Hepatocyte (in vitro differentiated cells): ENCODE measurements at regions not wholly inside any gene's neighbourhood (a gene's known extent, or its start where the extent isn't known, plus 50 kb on each side); places are given as distances from the start of the nearest gene placed in this dataset.

Source experiments
- DNase-seq: peaks from one replicate; pipeline ENCODE4 v3.0.0-alpha.2; 2016; ENCODE audit warnings: low spot score
- H2AFZ ChIP-seq: fragments of 200-600 bp; sonication (generic); 2 replicates; pipeline ENCODE4 v1.6.0; 2016; ENCODE audit warnings: antibody characterized with exemption, mild to moderate bottlenecking
- H3K27ac ChIP-seq: fragments of 200-600 bp; sonication (generic); 2 replicates; pipeline ENCODE4 v1.5.1; 2016; ENCODE audit warnings: mild to moderate bottlenecking
- H3K27me3 ChIP-seq: fragments of 200-600 bp; sonication (generic); 2 replicates; pipeline ENCODE4 v1.6.1; 2016
- H3K36me3 ChIP-seq: fragments of 200-600 bp; sonication (generic); replicated peaks from 2 replicates; pipeline ENCODE4 v1.5.1; 2016; ENCODE audit warnings: low read depth; ENCODE audit not compliant: insufficient read depth
- H3K4me1 ChIP-seq: fragments of 200-600 bp; sonication (generic); 2 replicates; pipeline ENCODE4 v1.5.1; 2016; ENCODE audit warnings: mild to moderate bottlenecking, moderate library complexity; ENCODE audit not compliant: insufficient read depth
- H3K4me2 ChIP-seq: fragments of 200-600 bp; sonication (generic); 2 replicates; pipeline ENCODE4 v1.6.0; 2016
- H3K4me3 ChIP-seq: fragments of 200-600 bp; sonication (generic); 2 replicates; pipeline ENCODE4 v1.5.1; 2016; ENCODE audit warnings: mild to moderate bottlenecking
- H3K79me2 ChIP-seq: fragments of 200-600 bp; sonication (generic); 2 replicates; pipeline ENCODE4 v1.6.0; 2017; ENCODE audit warnings: mild to moderate bottlenecking
- H3K9me2 ChIP-seq: fragments of 200-600 bp; sonication (generic); replicated peaks from 2 replicates; pipeline ENCODE4 v1.6.0; 2017; ENCODE audit warnings: mild to moderate bottlenecking; ENCODE audit not compliant: insufficient read depth
- H3K9me3 ChIP-seq: fragments of 200-600 bp; sonication (generic); 2 replicates; pipeline ENCODE4 v1.5.1; 2016; ENCODE audit warnings: low read depth, mild to moderate bottlenecking
- H4K20me1 ChIP-seq: fragments of 200-600 bp; sonication (generic); 2 replicates; pipeline ENCODE4 v1.6.0; 2016; ENCODE audit warnings: mild to moderate bottlenecking; ENCODE audit not compliant: insufficient read depth, poor library complexity, severe bottlenecking
- CTCF ChIP-seq: fragments of 200-600 bp; sonication (generic); IDR thresholded peaks from 2 replicates; pipeline ENCODE4 v1.5.1; 2016; ENCODE audit warnings: antibody characterized with exemption, mild to moderate bottlenecking; ENCODE audit not compliant: poor library complexity
- EZH2 ChIP-seq: fragments of 200-600 bp; sonication (generic); IDR thresholded peaks from 2 replicates; pipeline ENCODE4 v1.6.1; 2016; ENCODE audit warnings: antibody characterized with exemption, mild to moderate bottlenecking, borderline replicate concordance
- EZH2phosphoT487 ChIP-seq: fragments of 200-600 bp; sonication (generic); IDR thresholded peaks from one replicate; pipeline ENCODE4 v1.6.1; 2018; ENCODE audit warnings: antibody characterized with exemption, mild to moderate bottlenecking, low read depth, moderate library complexity; ENCODE audit not compliant: unreplicated experiment, severe bottlenecking
- WGBS: methylation state at CpG from one replicate; pipeline ENCODE4 v1.1.6; 2016; ENCODE audit warnings: low lambda C conversion rate; ENCODE audit errors: missing lambda C conversion rate; 5-methylcytosine and 5-hydroxymethylcytosine counted together

GRCh38 chr3:81886081-81886480 is 124.6 kb upstream of the GBE1 start:
- TF ChIP-seq EZH2 (no peak), EZH2phosphoT487 (no peak), CTCF (no peak)
- no peak overlapping the region for H3K27ac ChIP-seq
- H3K4me2 ChIP-seq, result no peak overlapping the region
- no peak overlapping the region for H3K4me3 ChIP-seq
- no peaks in the 10 kb centered on the region for H3K79me2 ChIP-seq
- H3K36me3 ChIP-seq, result no peaks in the 10 kb centered on the region
- no peaks in the 10 kb centered on the region for H3K9me3 ChIP-seq
- H3K9me2 ChIP-seq, result no peaks in the 10 kb centered on the region
- no peak overlapping the region for H2AFZ ChIP-seq
- DNase-seq, result no peak
- 91% methylated on average over 2 of the region's 2 CpGs for WGBS
- H3K27me3 ChIP-seq, result no peaks in the 10 kb centered on the region
- no peaks in the 10 kb centered on the region for H3K4me1 ChIP-seq
- H4K20me1 ChIP-seq, result no peaks in the 10 kb centered on the region

DNA sequence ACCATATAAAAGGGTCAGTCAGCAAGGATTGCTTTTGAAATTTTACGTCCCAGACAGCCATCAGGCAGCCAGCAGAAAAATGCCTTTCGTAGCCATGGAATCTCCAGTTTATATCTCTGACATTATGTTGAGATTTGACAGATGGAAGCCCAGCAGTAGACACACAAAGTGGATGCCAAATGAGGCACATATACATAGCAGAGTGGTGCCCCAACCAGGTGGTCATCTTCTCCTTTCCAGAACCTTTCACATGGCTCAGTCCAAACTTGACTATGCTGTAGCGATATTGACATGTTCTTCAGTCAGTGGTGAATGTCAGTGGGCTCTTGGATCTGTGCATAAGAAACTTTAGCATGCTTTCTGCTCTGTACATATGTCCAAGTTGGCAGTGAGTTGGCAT is 123.3 kb upstream of the GBE1 start:
- no peaks in the 10 kb centered on the region for H3K9me3 ChIP-seq
- no peaks in the 10 kb centered on the region for H3K36me3 ChIP-seq
- DNase-seq, result no peak
- H3K4me2 ChIP-seq, result no peak overlapping the region
- H4K20me1 ChIP-seq, result no peaks in the 10 kb centered on the region
- H3K79me2 ChIP-seq, result no peaks in the 10 kb centered on the region
- H3K4me1 ChIP-seq, result no peaks in the 10 kb centered on the region
- WGBS, result 90% methylated on average over 3 of the region's 3 CpGs
- H3K27me3 ChIP-seq, result no peaks in the 10 kb centered on the region
- no peak overlapping the region for H3K4me3 ChIP-seq
- H3K9me2 ChIP-seq, result no peaks in the 10 kb centered on the region
- H2AFZ ChIP-seq, result no peak overlapping the region
- TF ChIP-seq EZH2phosphoT487 (no peak), CTCF (no peak), EZH2 (no peak)
- H3K27ac ChIP-seq, result no peak overlapping the region

DNA sequence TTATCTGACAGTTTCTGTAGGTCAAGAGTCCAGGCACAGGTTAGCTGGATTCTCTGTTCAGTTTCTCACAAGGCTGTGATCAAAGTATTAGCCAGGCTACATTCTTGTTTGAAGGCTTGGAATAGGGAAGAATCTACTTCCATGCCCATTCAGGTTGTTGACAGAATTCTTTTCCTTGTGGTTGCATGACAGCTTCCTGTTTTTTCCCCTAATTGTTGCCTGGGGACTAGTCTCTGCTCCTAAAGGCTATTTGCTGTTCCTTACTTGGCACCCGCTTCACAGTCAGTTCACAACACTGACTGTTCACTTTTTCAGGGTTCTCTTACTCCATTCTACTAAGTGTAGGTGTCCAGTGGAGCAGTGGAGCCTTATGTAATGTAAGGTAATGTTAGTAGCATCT is 115.4 kb upstream of the GBE1 start:
- Histone ChIP-seq H3K79me2 (no peaks in the 10 kb centered on the region), H3K4me1 (no peaks in the 10 kb centered on the region), H4K20me1 (no peaks in the 10 kb centered on the region), H3K9me3 (no peaks in the 10 kb centered on the region), H3K9me2 (no peaks in the 10 kb centered on the region), H3K27me3 (no peaks in the 10 kb centered on the region), H3K27ac (no peak overlapping the region), H3K4me3 (no peak overlapping the region), H3K36me3 (no peaks in the 10 kb centered on the region), H2AFZ (no peak overlapping the region), H3K4me2 (no peak overlapping the region)
- TF ChIP-seq CTCF (no peak), EZH2 (no peak), EZH2phosphoT487 (no peak)
- 89% methylated on average over 1 of the region's 1 CpG for WGBS
- DNase-seq, result no peak

DNA sequence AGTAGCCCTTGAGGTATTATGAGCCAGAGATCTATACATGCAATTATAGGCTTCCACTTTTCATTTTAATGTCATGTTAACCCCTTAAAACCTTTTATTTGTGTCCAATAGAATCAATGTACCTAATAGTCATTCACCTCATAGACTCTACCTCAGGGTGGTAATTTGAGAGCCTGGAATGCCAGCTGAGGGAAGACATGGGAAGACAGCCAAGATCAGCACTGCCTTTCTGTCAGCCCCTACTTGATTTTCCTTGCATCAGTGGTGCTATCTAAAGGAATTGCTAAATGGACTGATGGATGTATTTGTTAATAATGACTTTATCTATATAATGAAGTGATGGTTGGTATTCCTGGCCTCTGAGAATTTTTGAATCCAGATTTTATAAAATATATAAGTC is 113.3 kb upstream of the GBE1 start:
- Histone ChIP-seq H3K4me1 (no peaks in the 10 kb centered on the region), H3K4me2 (no peak overlapping the region), H3K36me3 (no peaks in the 10 kb centered on the region), H3K27ac (no peak overlapping the region), H3K9me2 (no peaks in the 10 kb centered on the region), H3K79me2 (no peaks in the 10 kb centered on the region), H3K27me3 (no peaks in the 10 kb centered on the region), H3K9me3 (no peaks in the 10 kb centered on the region), H2AFZ (no peak overlapping the region), H3K4me3 (no peak overlapping the region), H4K20me1 (no peaks in the 10 kb centered on the region)
- DNase-seq, result no peak
- TF ChIP-seq CTCF (no peak), EZH2phosphoT487 (no peak), EZH2 (no peak)
